GM18907 (cell line): ENCODE measurements at regions not wholly inside any gene's neighbourhood (a gene's known extent, or its start where the extent isn't known, plus 50 kb on each side); places are given as distances from the start of the nearest gene placed in this dataset.
A peak's percentile ranks its signal among the peaks of the same experiment; 100 is the strongest.

ENCODE experiments used
- ATAC-seq: cut with Tn5 transposase; IDR thresholded peaks from one replicate; pipeline ENCODE4 v1.9.1; 2021; ENCODE audit warnings: mild to moderate bottlenecking, moderate library complexity; ENCODE audit not compliant: unreplicated experiment

DNA sequence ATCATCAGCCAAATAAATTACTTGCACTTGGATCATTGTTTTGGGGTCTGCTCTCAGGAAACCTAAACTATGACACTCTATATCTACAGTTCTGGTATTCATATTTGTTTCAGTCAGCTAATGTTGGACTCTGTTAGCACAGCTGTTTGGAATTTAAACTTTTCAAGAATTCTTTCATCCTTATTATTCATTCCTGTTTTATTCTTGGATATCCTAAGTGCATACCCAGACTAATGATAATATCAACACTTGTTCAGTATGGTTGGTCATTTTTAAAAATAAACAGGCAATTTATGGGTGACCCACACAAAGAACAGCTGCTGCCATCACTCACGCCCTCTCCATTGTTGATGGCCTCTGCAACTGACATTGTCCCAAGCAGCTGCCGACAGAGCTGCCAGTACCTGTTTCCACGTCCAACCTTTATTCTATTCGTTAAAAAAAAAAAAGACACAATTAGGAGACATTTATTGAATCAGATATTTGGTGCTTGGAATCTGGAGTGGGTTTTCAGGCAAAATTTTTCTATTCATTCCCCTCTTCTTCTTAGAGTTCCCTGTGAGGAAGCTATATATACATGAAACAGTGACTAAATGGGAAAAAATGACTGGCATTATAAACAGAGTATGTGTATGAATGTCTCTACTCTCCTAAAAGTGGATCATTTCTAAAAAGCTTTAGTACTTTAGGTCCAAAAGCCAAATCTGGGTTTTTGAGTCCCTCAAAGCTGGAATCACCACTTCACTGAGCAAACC, 252.1 kb upstream of the NAV3 start:
- ATAC-seq: no peak

GRCh38 chr12:77577791-77578190, 252.9 kb upstream of the NAV3 start:
- ATAC-seq: no peak

GRCh38 chr12:77575376-77575919, 255.2 kb upstream of the NAV3 start:
- ATAC-seq: no peak

GRCh38 chr12:77572371-77572770, 258.3 kb upstream of the NAV3 start:
- no peak for ATAC-seq

DNA sequence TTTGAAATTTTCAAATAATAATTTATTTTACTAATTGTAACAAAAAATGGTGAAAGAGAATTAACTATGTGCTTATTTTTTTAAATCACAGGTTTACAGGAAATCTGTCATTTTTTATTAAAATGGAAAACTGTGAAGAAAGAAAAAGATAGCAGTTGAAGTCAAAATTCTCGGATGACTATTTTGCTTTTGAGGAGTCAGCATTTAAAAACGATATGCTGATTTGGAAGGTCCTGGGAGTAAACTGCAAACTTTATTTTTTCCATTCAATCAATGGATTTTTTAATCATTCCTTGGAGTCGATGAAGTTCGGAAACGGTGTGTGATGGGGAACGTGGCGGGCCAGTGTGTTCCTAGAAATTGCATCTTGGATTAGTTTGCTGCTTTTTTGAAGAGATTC, 258.9 kb upstream of the NAV3 start:
- no peak for ATAC-seq

- no peak for ATAC-seq
These were observed 259.6 kb upstream of the NAV3 start for GRCh38 chr12:77571127-77571526.

GRCh38 chr12:77569876-77570275, 260.8 kb upstream of the NAV3 start:
- no peak for ATAC-seq

DNA sequence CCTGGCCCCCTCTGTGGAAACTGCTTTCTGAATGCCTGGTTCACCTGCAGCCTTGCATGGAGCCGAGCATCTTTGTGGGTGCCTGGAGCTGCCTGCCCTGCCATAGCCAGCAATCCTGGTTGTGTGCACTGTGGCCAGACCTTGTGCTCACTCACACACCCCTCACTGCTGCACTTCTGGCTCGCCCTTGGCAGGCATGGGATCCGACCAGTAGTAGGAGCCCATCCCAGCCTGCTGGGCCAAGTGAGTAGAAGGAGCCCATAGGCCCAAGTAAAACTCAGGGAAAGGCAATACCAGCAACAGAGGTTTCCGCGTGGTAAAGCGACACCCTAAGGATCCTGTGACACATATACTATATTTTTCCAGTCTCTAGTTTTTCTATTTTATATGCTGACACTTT, 270.0 kb upstream of the NAV3 start:
- ATAC-seq: no peak

DNA sequence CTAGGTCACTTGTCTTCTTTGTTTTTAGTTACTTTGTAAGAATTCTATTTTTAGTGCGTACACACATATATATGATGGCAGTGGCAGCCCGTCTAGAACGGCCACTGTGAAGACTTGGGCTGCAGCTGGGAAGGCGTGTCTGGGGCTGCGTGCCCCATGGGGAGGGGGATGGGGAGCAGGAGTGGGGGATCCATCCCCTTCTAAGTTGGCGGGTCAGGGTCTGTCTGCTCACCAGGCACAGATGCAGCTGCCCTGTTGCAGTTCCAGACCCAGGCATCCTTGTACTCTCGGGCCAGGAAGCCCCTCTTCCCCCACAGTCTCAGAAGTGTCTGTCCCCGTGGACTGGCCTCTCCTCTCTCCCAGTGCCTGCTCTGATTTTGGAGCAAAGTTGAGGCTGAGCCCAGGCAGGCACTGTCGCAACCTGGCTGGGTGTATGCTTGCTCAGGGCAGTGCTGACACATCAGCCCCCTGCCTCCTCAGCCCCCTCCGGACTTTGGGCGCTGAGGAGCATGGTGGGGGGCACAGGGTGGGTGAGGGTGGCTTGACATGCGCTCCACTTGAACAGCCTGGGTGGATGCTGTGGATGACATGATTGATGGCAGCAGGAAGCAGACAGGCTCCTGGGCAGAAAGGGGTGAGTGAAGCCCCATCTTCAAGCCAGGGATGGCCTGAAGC, 271.2 kb upstream of the NAV3 start:
- no peak for ATAC-seq

- no peak for ATAC-seq
These were observed 275.6 kb upstream of the NAV3 start for GRCh38 chr12:77555074-77555473.

GRCh38 chr12:77553976-77554619, 276.6 kb upstream of the NAV3 start:
- ATAC-seq: peak; percentile 100

DNA sequence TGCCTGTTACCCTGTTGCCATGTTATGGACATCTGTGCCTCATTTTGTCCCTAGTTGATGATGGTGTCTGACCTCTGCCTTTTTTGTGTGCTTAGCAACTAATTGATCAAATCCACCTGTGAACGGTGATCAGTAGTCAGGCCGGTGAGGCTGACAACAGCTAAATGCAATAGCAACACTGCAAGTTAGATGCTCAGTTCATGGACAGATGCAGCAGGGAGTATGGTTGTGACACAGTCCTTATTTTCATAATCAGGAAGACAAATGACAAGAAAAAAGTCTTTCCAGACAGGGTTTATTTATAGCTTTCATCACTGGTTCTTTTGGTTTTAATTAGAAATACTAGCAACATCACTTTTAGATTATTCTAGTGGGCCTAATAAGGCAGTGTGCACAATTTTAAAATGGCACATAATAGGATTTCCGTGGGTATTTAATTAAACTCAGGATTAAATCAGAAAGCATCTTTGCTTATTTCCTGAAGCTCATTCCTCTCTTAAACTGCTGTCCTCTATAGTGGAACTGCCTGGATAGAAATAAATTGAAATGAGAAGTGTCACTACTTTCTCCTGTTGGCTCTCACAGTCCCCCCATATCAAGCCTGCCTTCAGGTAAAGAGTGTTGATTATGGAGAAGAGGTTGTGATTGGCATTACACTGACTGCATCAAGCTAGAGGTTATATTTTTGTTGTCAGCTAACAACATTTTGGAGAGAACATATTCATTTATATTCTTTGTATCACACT, 281.1 kb upstream of the NAV3 start:
- no peak for ATAC-seq

- no peak for ATAC-seq
These were observed 281.9 kb upstream of the NAV3 start for GRCh38 chr12:77548797-77549196.

GRCh38 chr12:77540097-77540496, 290.6 kb upstream of the NAV3 start:
- ATAC-seq: no peak

DNA sequence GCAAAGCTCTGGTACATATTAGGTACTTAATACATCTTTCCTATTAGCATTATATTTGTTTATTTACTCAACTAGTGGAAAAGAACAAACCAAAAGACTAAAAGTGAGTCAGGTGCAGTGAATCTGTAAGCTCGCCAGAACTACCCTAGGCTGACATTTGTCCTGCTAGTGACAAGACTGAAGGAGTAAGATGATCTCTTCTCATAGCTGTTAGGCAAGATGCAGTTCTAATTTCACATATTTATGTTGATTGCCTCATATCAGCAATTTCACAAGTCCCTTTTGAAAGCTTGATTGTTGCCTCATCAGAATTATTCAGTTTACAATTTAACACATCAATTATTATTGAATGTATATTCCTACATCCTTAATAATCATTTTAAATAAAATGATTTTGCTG, 293.0 kb upstream of the NAV3 start:
- ATAC-seq: no peak

- ATAC-seq: no peak
These were observed 295.0 kb upstream of the NAV3 start for GRCh38 chr12:77535734-77536133.

DNA sequence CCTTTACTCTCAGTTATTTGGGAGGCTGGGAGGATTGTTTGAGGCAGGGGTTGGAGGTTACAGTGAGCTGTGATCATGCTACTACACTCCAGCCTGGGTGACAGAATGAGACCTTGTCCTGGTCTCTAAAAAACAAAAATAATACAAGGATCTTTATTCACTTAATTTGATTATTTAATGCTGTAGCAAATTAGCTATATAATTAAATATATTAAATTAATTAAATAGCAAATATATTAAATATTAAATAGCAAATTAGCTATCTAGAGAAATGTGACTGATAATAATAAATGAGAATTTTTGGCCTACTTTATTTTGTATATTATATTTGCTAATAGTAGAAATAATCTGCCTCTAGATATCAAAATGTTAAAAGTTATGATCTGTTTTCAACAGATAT, 298.8 kb upstream of the NAV3 start:
- no peak for ATAC-seq

- ATAC-seq: no peak
These were observed 308.4 kb upstream of the NAV3 start for GRCh38 chr12:77522247-77522646.

GRCh38 chr12:77521508-77522115, 309.1 kb upstream of the NAV3 start:
- no peak for ATAC-seq

DNA sequence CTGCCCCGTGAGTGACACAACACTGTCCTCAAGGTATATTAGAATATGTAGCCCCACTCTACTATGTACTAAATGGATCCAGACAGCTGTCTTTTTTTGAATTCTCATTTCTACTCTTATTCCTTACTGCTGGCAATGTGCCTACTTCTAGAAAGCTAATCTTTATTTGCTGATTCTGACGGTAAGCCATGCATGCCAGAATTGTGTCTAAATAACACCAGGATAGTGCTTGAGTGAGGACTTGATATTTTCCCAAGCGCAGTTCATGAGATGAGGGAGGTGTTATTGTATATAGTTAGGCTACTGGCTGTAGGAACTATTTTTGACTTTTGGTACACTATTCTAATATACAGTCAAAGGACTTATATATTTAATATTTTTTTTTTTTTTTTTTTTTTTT, 316.2 kb upstream of the NAV3 start:
- no peak for ATAC-seq

GRCh38 chr12:77510985-77511384, 319.7 kb upstream of the NAV3 start:
- no peak for ATAC-seq
